Endodermal cell (in vitro differentiated cells): ENCODE measurements at regions not wholly inside any gene's neighbourhood (a gene's known extent, or its start where the extent isn't known, plus 50 kb on each side); places are given as distances from the start of the nearest gene placed in this dataset.

Experiments
- DNase-seq: peaks from one replicate; pipeline ENCODE4 v3.0.0-alpha.2; 2017
- H3K27ac ChIP-seq: 2 replicates; pipeline ENCODE4 v1.5.1; 2013; ENCODE audit warnings: mild to moderate bottlenecking, low read depth, low read length, moderate library complexity
- H3K27me3 ChIP-seq: 2 replicates; pipeline ENCODE4 v1.6.1; 2013; ENCODE audit warnings: mild to moderate bottlenecking, low read length, moderate library complexity; ENCODE audit not compliant: insufficient read depth, control insufficient read depth, poor library complexity, severe bottlenecking
- H3K36me3 ChIP-seq: 2 replicates; pipeline ENCODE4 v1.7.0; 2013; ENCODE audit warnings: mild to moderate bottlenecking, low read length, moderate library complexity; ENCODE audit not compliant: control insufficient read depth, insufficient read depth
- H3K4me1 ChIP-seq: one replicate; pipeline ENCODE4 v1.7.0; 2013; ENCODE audit warnings: low read length; ENCODE audit not compliant: control insufficient read depth, insufficient read depth
- H3K4me3 ChIP-seq: 2 replicates; pipeline ENCODE4 v1.5.1; 2013; ENCODE audit warnings: mild to moderate bottlenecking, low read length, moderate library complexity
- H3K9ac ChIP-seq: 2 replicates; pipeline ENCODE4 v1.6.1; 2013; ENCODE audit warnings: mild to moderate bottlenecking, low read length, moderate library complexity; ENCODE audit not compliant: poor library complexity, severe bottlenecking; ENCODE audit errors: extremely low read depth
- H3K9me3 ChIP-seq: 2 replicates; pipeline ENCODE4 v1.6.1; 2013; ENCODE audit warnings: mild to moderate bottlenecking, low read length, moderate library complexity; ENCODE audit not compliant: control insufficient read depth
- H3K27ac Mint-ChIP-seq: 2 replicates; pipeline ENCODE4 v1.8.0; 2020; ENCODE audit warnings: mixed read lengths
- H3K27me3 Mint-ChIP-seq: 2 replicates; pipeline ENCODE4 v1.8.0; 2021; ENCODE audit warnings: mild to moderate bottlenecking, mixed read lengths; ENCODE audit not compliant: insufficient read depth
- H3K36me3 Mint-ChIP-seq: 2 replicates; pipeline ENCODE4 v1.8.0; 2020; ENCODE audit warnings: low read depth, mixed read lengths
- H3K4me1 Mint-ChIP-seq: 2 replicates; pipeline ENCODE4 v1.8.0; 2020; ENCODE audit warnings: mixed read lengths
- H3K4me3 Mint-ChIP-seq: 2 replicates; pipeline ENCODE4 v1.8.0; 2020; ENCODE audit warnings: mild to moderate bottlenecking, moderate library complexity, mixed read lengths
- H3K9me3 Mint-ChIP-seq: 2 replicates; pipeline ENCODE4 v1.8.0; 2020; ENCODE audit warnings: mild to moderate bottlenecking, mixed read lengths
- WGBS, 2 experiments: methylation state at CpG; one replicate each; pipeline versions ENCODE4 v1.1.5 to v1.1.7; 2013; ENCODE audit warnings: missing lambda C conversion rate in 2 of 2, mixed read lengths in 1 of 2; ENCODE audit not compliant: insufficient coverage in 1 of 2, insufficient read length in 1 of 2; 5-methylcytosine and 5-hydroxymethylcytosine counted together
- TF ChIP-seq, protein P1 (sequence below): fragments of 200-600 bp; sonication (generic); conservative IDR thresholded peaks from 2 replicates; pipeline ENCODE4 v1.5.0; 2021; ENCODE audit warnings: antibody characterized with exemption, mild to moderate bottlenecking

DNA sequence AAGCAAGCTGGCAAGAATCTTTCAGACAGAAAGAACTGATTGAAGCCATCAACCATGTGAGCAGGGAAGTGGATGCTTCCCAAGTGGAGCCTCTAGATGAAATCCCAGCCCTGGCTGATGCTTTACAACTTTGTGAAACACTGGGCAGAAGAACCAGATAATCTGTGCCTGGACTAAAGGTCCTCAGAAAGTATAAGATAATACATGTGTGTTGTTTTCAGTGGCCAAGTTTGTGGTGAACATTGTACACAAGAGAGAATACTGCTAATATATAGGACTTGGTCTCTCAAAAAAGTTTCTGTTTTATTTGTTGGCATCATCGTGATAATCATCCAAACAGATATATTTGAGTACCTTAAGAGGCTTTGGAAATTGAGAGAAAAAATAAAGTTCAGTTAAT is 1367.8 kb upstream of the IGFBP7 start:
- WGBS, 2 experiments, result 94% methylated on average over 1 of the region's 1 CpG; no CpG with 5 or more reads in 1 of the 2 experiments

DNA sequence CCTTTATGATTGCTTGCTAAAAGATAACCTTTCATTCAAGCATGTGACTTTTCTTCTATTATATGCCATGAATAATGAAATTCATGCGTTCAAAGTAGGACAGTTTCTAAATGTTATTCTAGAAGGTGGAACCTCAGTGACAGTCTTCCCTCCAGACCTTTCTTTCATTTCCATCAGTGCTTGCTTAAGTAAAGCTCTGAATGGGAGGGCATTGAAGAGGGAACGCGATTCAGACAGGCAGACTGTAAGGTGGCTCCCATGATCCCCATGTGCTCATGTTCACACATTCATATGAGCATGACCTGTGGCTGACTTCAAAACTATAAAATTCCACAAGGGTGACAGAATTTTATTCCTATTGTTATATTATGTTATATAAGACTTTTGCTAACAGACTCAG is 1367.3 kb upstream of the IGFBP7 start:
- Histone ChIP-seq H3K27me3 (no peaks in the 10 kb centered on the region), H3K4me1 (no peaks in the 10 kb centered on the region), H3K9ac (no peak overlapping the region), H3K9me3 (no peaks in the 10 kb centered on the region), H3K4me3 (no peak overlapping the region), H3K36me3 (no peaks in the 10 kb centered on the region), H3K27ac (no peak overlapping the region)
- H3K9me3 Mint-ChIP-seq, result peaks cover 4% of the 10 kb centered on the region
- peaks cover 7% of the 10 kb centered on the region for H3K4me1 Mint-ChIP-seq
- TF ChIP-seq, protein P1, sequence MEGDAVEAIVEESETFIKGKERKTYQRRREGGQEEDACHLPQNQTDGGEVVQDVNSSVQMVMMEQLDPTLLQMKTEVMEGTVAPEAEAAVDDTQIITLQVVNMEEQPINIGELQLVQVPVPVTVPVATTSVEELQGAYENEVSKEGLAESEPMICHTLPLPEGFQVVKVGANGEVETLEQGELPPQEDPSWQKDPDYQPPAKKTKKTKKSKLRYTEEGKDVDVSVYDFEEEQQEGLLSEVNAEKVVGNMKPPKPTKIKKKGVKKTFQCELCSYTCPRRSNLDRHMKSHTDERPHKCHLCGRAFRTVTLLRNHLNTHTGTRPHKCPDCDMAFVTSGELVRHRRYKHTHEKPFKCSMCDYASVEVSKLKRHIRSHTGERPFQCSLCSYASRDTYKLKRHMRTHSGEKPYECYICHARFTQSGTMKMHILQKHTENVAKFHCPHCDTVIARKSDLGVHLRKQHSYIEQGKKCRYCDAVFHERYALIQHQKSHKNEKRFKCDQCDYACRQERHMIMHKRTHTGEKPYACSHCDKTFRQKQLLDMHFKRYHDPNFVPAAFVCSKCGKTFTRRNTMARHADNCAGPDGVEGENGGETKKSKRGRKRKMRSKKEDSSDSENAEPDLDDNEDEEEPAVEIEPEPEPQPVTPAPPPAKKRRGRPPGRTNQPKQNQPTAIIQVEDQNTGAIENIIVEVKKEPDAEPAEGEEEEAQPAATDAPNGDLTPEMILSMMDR, result no peak
- H3K4me3 Mint-ChIP-seq, result no peak overlapping the region
- no peaks in the 10 kb centered on the region for H3K36me3 Mint-ChIP-seq
- no peaks in the 10 kb centered on the region for H3K27me3 Mint-ChIP-seq
- WGBS, 2 experiments, result 96% methylated on average over 3 of the region's 3 CpGs; no CpG with 5 or more reads in 1 of the 2 experiments
- H3K27ac Mint-ChIP-seq, result no peak overlapping the region
- DNase-seq, result no peak

More for the DNA sequence above, 1367.8 kb upstream of the IGFBP7 start:
- no peaks in the 10 kb centered on the region for H3K27me3 ChIP-seq
- no peak overlapping the region for H3K27ac ChIP-seq
- no peak overlapping the region for H3K4me3 Mint-ChIP-seq
- no peaks in the 10 kb centered on the region for H3K27me3 Mint-ChIP-seq
- H3K36me3 Mint-ChIP-seq, result no peaks in the 10 kb centered on the region
- H3K9me3 ChIP-seq, result no peaks in the 10 kb centered on the region
- TF ChIP-seq, protein P1, result no peak
- peaks cover 7% of the 10 kb centered on the region for H3K4me1 Mint-ChIP-seq
- H3K27ac Mint-ChIP-seq, result no peak overlapping the region
- H3K36me3 ChIP-seq, result no peaks in the 10 kb centered on the region
- no peaks in the 10 kb centered on the region for H3K4me1 ChIP-seq
- H3K9me3 Mint-ChIP-seq, result peaks cover 4% of the 10 kb centered on the region
- H3K9ac ChIP-seq, result no peak overlapping the region
- H3K4me3 ChIP-seq, result no peak overlapping the region
- DNase-seq, result no peak

DNA sequence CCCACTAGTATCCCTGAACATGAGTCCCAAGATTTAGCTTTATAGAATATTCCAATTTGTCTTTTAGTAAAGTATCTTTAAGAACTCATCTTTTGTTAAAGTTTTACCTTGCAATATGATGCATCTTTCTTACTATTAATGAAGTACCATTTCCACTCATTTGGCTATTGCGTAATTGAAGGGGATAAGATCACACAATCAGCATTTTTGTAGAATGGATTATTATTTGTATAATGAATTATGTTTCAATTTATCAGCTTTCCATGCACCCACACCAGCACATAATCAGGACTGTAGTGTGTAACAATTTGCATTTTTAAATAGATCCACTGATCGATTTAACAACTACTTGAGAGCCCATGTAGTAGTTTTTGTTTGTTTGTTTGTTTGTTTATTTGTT is 1364.9 kb upstream of the IGFBP7 start:
- no peaks in the 10 kb centered on the region for H3K27me3 Mint-ChIP-seq
- H3K36me3 Mint-ChIP-seq, result no peaks in the 10 kb centered on the region
- WGBS, 2 experiments, result 100% methylated on average over 1 of the region's 2 CpGs; no CpG with 5 or more reads in 1 of the 2 experiments
- no peak overlapping the region for H3K4me3 ChIP-seq
- H3K4me3 Mint-ChIP-seq, result no peak overlapping the region
- DNase-seq, result no peak
- H3K27ac Mint-ChIP-seq, result no peak overlapping the region
- H3K27ac ChIP-seq, result no peak overlapping the region
- H3K4me1 ChIP-seq, result no peaks in the 10 kb centered on the region
- H3K9ac ChIP-seq, result no peak overlapping the region
- no peaks in the 10 kb centered on the region for H3K4me1 Mint-ChIP-seq
- no peaks in the 10 kb centered on the region for H3K36me3 ChIP-seq
- H3K9me3 Mint-ChIP-seq, result peaks cover 4% of the 10 kb centered on the region
- H3K27me3 ChIP-seq, result no peaks in the 10 kb centered on the region
- TF ChIP-seq, protein P1, result no peak
- H3K9me3 ChIP-seq, result no peaks in the 10 kb centered on the region
